Kasumi-1 (cell line): ENCODE measurements at regions not wholly inside any gene's neighbourhood (a gene's known extent, or its start where the extent isn't known, plus 50 kb on each side); places are given as distances from the start of the nearest gene placed in this dataset.

Experiments used
- DNase-seq, 2 experiments: peaks; one replicate each; lab custom pipeline; 2025; lab: John Stamatoyannopoulos, UW

- DNase-seq = no peak
Measured at GRCh38 chr2:190783513-190784263, 96.9 kb upstream of the GLS start.

- DNase-seq = no peak
Measured at GRCh38 chr2:190785334-190785733, 95.3 kb upstream of the GLS start.

- DNase-seq = no peak
Measured at GRCh38 chr2:190786404-190787166, 94.0 kb upstream of the GLS start.

GRCh38 chr2:190787743-190788235 lies 92.8 kb upstream of the GLS start:
- no peak for DNase-seq

- no peak for DNase-seq
Measured at GRCh38 chr2:190789074-190790004, 91.3 kb upstream of the GLS start.

GRCh38 chr2:190791347-190791975 lies 89.2 kb upstream of the GLS start:
- peak; percentile 40 to 53 for DNase-seq

GRCh38 chr2:190791976-190792575 lies 88.5 kb upstream of the GLS start:
- DNase-seq = no peak

GRCh38 chr2:190792956-190793888 lies 87.4 kb upstream of the GLS start:
- DNase-seq = no peak

- no peak for DNase-seq
Measured at GRCh38 chr2:190794377-190794776, 86.2 kb upstream of the GLS start.

GRCh38 chr2:190794790-190795189 lies 85.8 kb upstream of the GLS start:
- no peak for DNase-seq

- DNase-seq = no peak
Measured at GRCh38 chr2:190795686-190796085, 84.9 kb upstream of the GLS start.

- no peak for DNase-seq
Measured at GRCh38 chr2:190799999-190800398, 80.6 kb upstream of the GLS start.

GRCh38 chr2:190800528-190800927 lies 80.1 kb upstream of the GLS start:
- no peak for DNase-seq

GRCh38 chr2:190802129-190802528 lies 78.5 kb upstream of the GLS start:
- no peak for DNase-seq

GRCh38 chr2:190802626-190803209 lies 77.9 kb upstream of the GLS start:
- no peak for DNase-seq

- DNase-seq = peak; percentile 55 to 64
Measured at GRCh38 chr2:190804182-190804795, 76.3 kb upstream of the GLS start.

GRCh38 chr2:190805126-190805525 lies 75.5 kb upstream of the GLS start:
- no peak for DNase-seq

- DNase-seq = no peak
Measured at GRCh38 chr2:190805843-190806242, 74.8 kb upstream of the GLS start.

- no peak for DNase-seq
Measured at GRCh38 chr2:190807886-190808285, 72.7 kb upstream of the GLS start.
